ENCODE measurements at regions not wholly inside any gene's neighbourhood (a gene's known extent, or its start where the extent isn't known, plus 50 kb on each side); places are given as distances from the start of the nearest gene placed in this dataset.

GRCh38 chr11:30159546-30159945, 71.3 kb upstream of the FSHB start:
- DNase-seq: no peak

GRCh38 chr11:30165652-30166051, 65.2 kb upstream of the FSHB start:
- DNase-seq: no peak

- no peak for DNase-seq
Observed at GRCh38 chr11:30171661-30172060, 59.2 kb upstream of the FSHB start.

- DNase-seq: no peak
Observed at GRCh38 chr11:30172158-30172557, 58.7 kb upstream of the FSHB start.

- no peak for DNase-seq
Observed at GRCh38 chr11:30172883-30173311, 57.9 kb upstream of the FSHB start.

GRCh38 chr11:30174265-30175020, 56.4 kb upstream of the FSHB start:
- DNase-seq: no peak
